Mammary epithelial cell (primary cell): ENCODE measurements at regions not wholly inside any gene's neighbourhood (a gene's known extent, or its start where the extent isn't known, plus 50 kb on each side); places are given as distances from the start of the nearest gene placed in this dataset.

Experiments
- CTCF ChIP-seq, 2 donors: IDR thresholded peaks in 1 of 2; conservative IDR thresholded peaks in 1 of 2; 2 replicates each; pipeline ENCODE4 v1.5.1; 2011 to 2012; ENCODE audit warnings: inconsistent platforms in 2 of 2, low read length in 2 of 2, mild to moderate bottlenecking in 2 of 2, control low read depth in 1 of 2, low read depth in 1 of 2; ENCODE audit not compliant: insufficient read depth in 1 of 2; ENCODE audit errors: extremely low read depth in 1 of 2
- EZH2 ChIP-seq: IDR thresholded peaks from 2 replicates; pipeline ENCODE4 v1.6.1; 2012; ENCODE audit warnings: low read length, inconsistent platforms, borderline replicate concordance

DNA sequence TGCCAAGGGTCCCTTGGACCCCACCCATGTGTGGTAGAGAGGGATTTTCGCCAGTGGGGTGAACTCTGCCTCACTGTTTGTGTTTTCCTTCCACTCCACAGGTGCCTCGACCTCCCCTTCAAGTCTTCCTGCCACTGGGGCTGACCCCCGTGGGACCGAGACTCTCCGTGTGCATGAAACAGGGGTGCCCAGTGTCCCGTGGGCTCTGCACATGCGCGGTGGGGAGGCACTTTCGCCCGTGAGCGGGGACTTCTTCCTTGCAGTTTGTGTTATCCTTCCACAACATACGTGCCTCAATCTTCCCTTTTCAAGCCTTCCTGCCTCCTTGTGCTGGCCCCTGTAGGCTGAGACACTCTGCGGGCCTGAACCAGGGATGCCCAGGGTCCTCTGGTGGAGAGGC is 362.4 kb downstream of the ALG10 start:
- TF ChIP-seq EZH2 (no peak), CTCF (conservative IDR thresholded peaks at IDR 0.05 in 1 of 2, IDR thresholded peaks at IDR 0.05 in 1 of 2; ENCODE audit: extremely low read depth in 1 of 2, insufficient read depth in 1 of 2, low read depth in 1 of 2, low read length in 2 of 2) (no peak)
